Mucosa of gallbladder (tissue), 1 donor: ENCODE measurements at regions not wholly inside any gene's neighbourhood (a gene's known extent, or its start where the extent isn't known, plus 50 kb on each side); places are given as distances from the start of the nearest gene placed in this dataset.
"Not testable (repeated sequence)": the region's sequence is repeated elsewhere in the genome, so short reads cannot be mapped to it uniquely, and the experiment has no call there.

Source experiments
- DNase-seq: peaks from one replicate; pipeline ENCODE4 v3.0.0-alpha.2; 2020; ENCODE audit warnings: low spot score
- donor health status: DM: no; HTN: no; CAD: no.

GRCh38 chr14:25868521-25869314, 729.1 kb downstream of the NOVA1 start:
- peak; percentile 10 for DNase-seq

GRCh38 chr14:25861406-25861805, 736.4 kb downstream of the NOVA1 start:
- no peak for DNase-seq

- DNase-seq = no peak
Observed at GRCh38 chr14:25848601-25849000, 749.2 kb downstream of the NOVA1 start.

GRCh38 chr14:25846246-25846645, 751.6 kb downstream of the NOVA1 start:
- no peak for DNase-seq

- no peak for DNase-seq
Observed at GRCh38 chr14:25843481-25844470, 754.1 kb downstream of the NOVA1 start.

GRCh38 chr14:25841226-25841625, 756.6 kb downstream of the NOVA1 start:
- DNase-seq = no peak

- DNase-seq = no peak
Observed at GRCh38 chr14:25837551-25837965, 760.3 kb downstream of the NOVA1 start.

- DNase-seq = no peak
Observed at GRCh38 chr14:25836636-25837035, 761.2 kb downstream of the NOVA1 start.

- peak; percentile 34 for DNase-seq
Observed at GRCh38 chr14:25833341-25834126, 764.3 kb downstream of the NOVA1 start.

GRCh38 chr14:25832585-25832984, 765.2 kb downstream of the NOVA1 start:
- DNase-seq = no peak

DNA sequence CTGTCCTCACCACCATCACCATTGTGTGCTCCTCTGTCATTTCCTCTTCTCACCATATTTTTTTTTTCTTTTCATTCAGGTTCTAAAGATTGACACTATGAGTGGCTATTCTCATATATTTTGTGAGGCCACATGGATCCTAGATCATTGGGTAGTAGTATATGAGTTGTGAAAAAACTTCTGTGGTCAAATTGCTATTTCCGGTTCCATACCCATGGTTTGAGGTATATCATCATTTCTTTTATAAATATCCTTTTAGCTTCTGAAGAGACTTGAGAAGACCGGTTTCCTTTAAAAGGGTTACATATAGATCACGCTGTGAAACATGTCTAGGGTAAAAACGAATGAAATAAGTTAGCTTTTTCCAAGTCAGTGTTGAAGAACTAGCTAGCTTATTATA, 769.3 kb downstream of the NOVA1 start:
- no peak for DNase-seq

DNA sequence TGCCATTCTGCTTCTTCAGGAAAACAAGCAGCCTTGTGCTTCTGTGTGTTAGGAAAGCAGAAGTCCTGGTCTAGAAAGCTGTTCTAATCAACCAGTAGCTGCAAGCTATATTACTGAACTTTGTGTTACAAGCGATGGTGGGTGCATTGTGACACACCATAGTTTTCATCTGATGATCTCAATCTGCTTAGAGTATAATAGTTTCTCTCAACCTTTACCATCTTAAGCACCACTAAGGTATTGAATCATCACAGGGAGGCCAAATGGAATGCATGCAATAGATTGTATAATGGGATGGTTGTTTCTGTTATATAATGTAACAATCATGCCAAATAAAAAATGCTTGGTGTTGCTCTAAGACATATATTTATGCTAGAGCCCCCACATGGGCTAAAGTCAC, 771.7 kb downstream of the NOVA1 start:
- DNase-seq = no peak

- DNase-seq = no peak
Observed at GRCh38 chr14:25820368-25820767, 770.4 kb upstream of the STXBP6 start.

GRCh38 chr14:25814622-25815021, 764.7 kb upstream of the STXBP6 start:
- DNase-seq = not testable (repeated sequence)

DNA sequence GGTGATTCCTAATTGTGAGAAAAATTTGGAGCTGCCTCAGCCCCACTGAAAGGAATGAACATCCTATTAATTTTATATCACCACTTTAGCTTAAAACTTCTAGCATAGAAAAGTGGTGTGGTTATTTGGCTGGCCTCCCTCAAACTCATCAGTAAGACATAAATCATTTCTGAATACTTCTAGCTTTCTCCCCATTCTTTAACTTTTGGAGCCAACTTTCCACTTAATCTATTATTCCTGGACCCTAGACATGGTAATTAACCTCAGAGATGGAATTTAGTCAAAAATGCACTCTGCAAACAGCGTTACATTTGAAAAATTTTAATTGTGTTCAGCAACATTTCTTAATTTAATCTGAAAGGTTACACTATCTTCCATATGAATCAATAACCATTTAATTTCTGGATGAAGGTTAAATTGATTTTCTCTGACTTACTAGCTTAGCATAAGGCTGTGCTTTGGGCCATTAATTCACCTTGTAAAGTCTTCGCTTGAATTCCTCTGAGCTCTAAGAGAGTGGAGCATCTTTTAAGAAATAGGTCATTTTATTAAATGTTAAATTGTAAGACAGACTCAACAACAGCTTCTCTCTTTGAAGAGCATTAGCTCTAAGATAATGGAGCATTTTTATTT, 753.6 kb upstream of the STXBP6 start:
- DNase-seq = no peak

DNA sequence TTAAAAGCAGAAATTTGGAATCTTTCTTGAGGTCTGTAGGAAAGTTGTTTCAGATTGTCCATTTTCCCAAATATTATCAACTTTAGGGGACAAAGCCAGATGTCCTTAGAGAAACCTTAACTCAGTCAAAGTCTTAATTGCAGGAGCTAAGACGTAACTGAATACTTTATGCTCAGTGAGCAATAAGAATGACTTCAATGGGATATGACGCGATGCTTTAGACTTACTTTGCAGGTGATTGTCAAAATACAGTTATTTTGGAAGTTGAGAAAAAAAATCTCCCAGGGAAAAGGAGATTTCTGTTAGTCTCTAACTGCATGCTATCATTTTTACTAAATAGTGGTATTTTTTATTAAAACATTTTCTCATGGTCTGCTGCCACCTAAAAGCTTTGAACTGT, 750.9 kb upstream of the STXBP6 start:
- no peak for DNase-seq

- no peak for DNase-seq
Observed at GRCh38 chr14:25788252-25788651, 738.3 kb upstream of the STXBP6 start.

- no peak for DNase-seq
Observed at GRCh38 chr14:25765909-25766308, 716.0 kb upstream of the STXBP6 start.

GRCh38 chr14:25759920-25760655, 710.1 kb upstream of the STXBP6 start:
- DNase-seq = no peak

- no peak for DNase-seq
Observed at GRCh38 chr14:25759256-25759655, 709.3 kb upstream of the STXBP6 start.

GRCh38 chr14:25757364-25757763, 707.4 kb upstream of the STXBP6 start:
- no peak for DNase-seq
